HEK293 (cell line): ENCODE measurements at regions not wholly inside any gene's neighbourhood (a gene's known extent, or its start where the extent isn't known, plus 50 kb on each side); places are given as distances from the start of the nearest gene placed in this dataset.

Experiments
- CTCF ChIA-PET: fragments of 350-600 bp; formaldehyde crosslinking; extraction: SDS; loops from one replicate; lab custom pipeline; 2021; ENCODE audit warnings: antibody characterized with exemption; lab: Yijun Ruan, JAX
- POLR2A ChIA-PET: fragments of 300-600 bp; formaldehyde crosslinking; extraction: SDS; loops from one replicate; lab custom pipeline; 2020; ENCODE audit warnings: antibody characterized with exemption, inconsistent platforms; lab: Yijun Ruan, JAX
- H3K27ac ChIP-seq: fragments of 200-500 bp; sonication (Bioruptor generic); 2 replicates; pipeline ENCODE4 v1.5.1; 2014; ENCODE audit warnings: low read depth, low read length, control low read depth, inconsistent platforms; ENCODE audit errors: extremely low read depth
- H3K36me3 ChIP-seq, 2 experiments: fragments of 200-500 bp in 1 of 2; sonication (Bioruptor generic) in 1 of 2; 1 replicate in 1 of 2; 2 replicates in 1 of 2; pipeline ENCODE4 v1.5.1; 2014 to 2017; ENCODE audit warnings: inconsistent platforms in 2 of 2, low read length in 2 of 2; ENCODE audit not compliant: control insufficient read depth in 2 of 2, insufficient read depth in 1 of 2
- H3K4me1 ChIP-seq: fragments of 200-500 bp; sonication (Bioruptor generic); 2 replicates; pipeline ENCODE4 v1.5.1; 2014; ENCODE audit warnings: mild to moderate bottlenecking, low read length, inconsistent platforms; ENCODE audit not compliant: control insufficient read depth, insufficient read depth
- H3K4me3 ChIP-seq: 2 replicates; pipeline ENCODE4 v1.5.1; 2011; ENCODE audit warnings: low read depth, mild to moderate bottlenecking, control low read depth, low read length, moderate library complexity
- H3K9me3 ChIP-seq: fragments of 200-500 bp; sonication (Bioruptor generic); 2 replicates; pipeline ENCODE4 v1.5.1; 2014; ENCODE audit warnings: low read depth, low read length, inconsistent platforms; ENCODE audit not compliant: control insufficient read depth, insufficient read depth
- FEZF1 ChIP-seq: fragments of 450-650 bp; formaldehyde crosslinking; IDR thresholded peaks from 2 replicates; pipeline ENCODE4 v1.5.1; 2016; ENCODE audit warnings: missing biosample characterization, missing genetic modification characterization
- HOXA7 ChIP-seq: sonication (generic); formaldehyde crosslinking; IDR thresholded peaks from 2 replicates; pipeline ENCODE4 v1.8.1; 2022; ENCODE audit warnings: missing genetic modification reagents, borderline replicate concordance
- MEIS1 ChIP-seq: sonication (generic); formaldehyde crosslinking; IDR thresholded peaks from 2 replicates; pipeline ENCODE4 v1.8.1; 2022; ENCODE audit warnings: missing genetic modification reagents, mild to moderate bottlenecking, borderline replicate concordance
- PRDM6 ChIP-seq: fragments of 450-650 bp; formaldehyde crosslinking; IDR thresholded peaks from 2 replicates; pipeline ENCODE4 v1.5.1; 2017; ENCODE audit warnings: missing biosample characterization, missing genetic modification characterization
- SCRT2 ChIP-seq: fragments of 450-650 bp; formaldehyde crosslinking; IDR thresholded peaks from 2 replicates; pipeline ENCODE4 v1.5.1; 2016; ENCODE audit warnings: missing biosample characterization, missing genetic modification characterization
- SETDB1 ChIP-seq: IDR thresholded peaks from one replicate; pipeline ENCODE4 v1.6.1; 2017; ENCODE audit warnings: mild to moderate bottlenecking, low read length, moderate library complexity, mixed read lengths; ENCODE audit not compliant: insufficient read length
- ZBTB48 ChIP-seq: fragments of 450-650 bp; formaldehyde crosslinking; IDR thresholded peaks from 2 replicates; pipeline ENCODE4 v1.5.1; 2016; ENCODE audit warnings: missing biosample characterization, missing genetic modification characterization
- ZFHX2 ChIP-seq: fragments of 450-650 bp; formaldehyde crosslinking; conservative IDR thresholded peaks from 2 replicates; pipeline ENCODE4 v1.5.1; 2016; ENCODE audit warnings: missing biosample characterization, missing genetic modification characterization
- ZNF157 ChIP-seq: fragments of 450-650 bp; formaldehyde crosslinking; IDR thresholded peaks from 2 replicates; pipeline ENCODE4 v1.5.1; 2016; ENCODE audit warnings: missing biosample characterization, missing genetic modification characterization
- ZNF174 ChIP-seq: fragments of 450-650 bp; formaldehyde crosslinking; IDR thresholded peaks from 2 replicates; pipeline ENCODE4 v1.5.0; 2017; ENCODE audit warnings: missing biosample characterization, mild to moderate bottlenecking, missing genetic modification characterization
- ZNF2 ChIP-seq: fragments of 450-650 bp; formaldehyde crosslinking; IDR thresholded peaks from 2 replicates; pipeline ENCODE4 v1.5.1; 2016; ENCODE audit warnings: missing biosample characterization, missing genetic modification characterization
- ZNF24 ChIP-seq: fragments of 450-650 bp; formaldehyde crosslinking; IDR thresholded peaks from 2 replicates; pipeline ENCODE4 v1.5.1; 2016; ENCODE audit warnings: missing biosample characterization, missing genetic modification characterization
- ZNF335 ChIP-seq: fragments of 450-650 bp; formaldehyde crosslinking; conservative IDR thresholded peaks from 2 replicates; pipeline ENCODE4 v1.5.1; 2016; ENCODE audit warnings: missing biosample characterization, missing genetic modification characterization
- ZNF37A ChIP-seq: fragments of 450-650 bp; IDR thresholded peaks from 2 replicates; pipeline ENCODE4 v1.5.1; 2018; ENCODE audit warnings: missing biosample characterization, missing genetic modification characterization
- ZNF488 ChIP-seq: fragments of 450-650 bp; formaldehyde crosslinking; IDR thresholded peaks from 2 replicates; pipeline ENCODE4 v1.5.1; 2016; ENCODE audit warnings: missing biosample characterization, missing genetic modification characterization
- ZNF514 ChIP-seq: fragments of 450-650 bp; formaldehyde crosslinking; IDR thresholded peaks from 2 replicates; pipeline ENCODE4 v1.5.1; 2016; ENCODE audit warnings: missing biosample characterization, missing genetic modification characterization
- ZNF558 ChIP-seq: fragments of 450-650 bp; formaldehyde crosslinking; IDR thresholded peaks from 2 replicates; pipeline ENCODE4 v1.5.1; 2016; ENCODE audit warnings: missing biosample characterization, missing genetic modification characterization
- ZNF561 ChIP-seq: fragments of 450-650 bp; IDR thresholded peaks from 2 replicates; pipeline ENCODE4 v1.5.1; 2018; ENCODE audit warnings: missing biosample characterization, missing genetic modification characterization, borderline replicate concordance
- ZNF596 ChIP-seq: fragments of 450-650 bp; IDR thresholded peaks from 2 replicates; pipeline ENCODE4 v1.5.0; 2018; ENCODE audit warnings: missing biosample characterization, mild to moderate bottlenecking, missing genetic modification characterization, moderate library complexity
- ZNF624 ChIP-seq: fragments of 450-650 bp; formaldehyde crosslinking; IDR thresholded peaks from 2 replicates; pipeline ENCODE4 v1.5.1; 2017; ENCODE audit warnings: missing biosample characterization, missing genetic modification characterization
- ZNF626 ChIP-seq: fragments of 450-650 bp; sonication (Bioruptor Pico); formaldehyde crosslinking; IDR thresholded peaks from 2 replicates; pipeline ENCODE4 v1.5.1; 2018; ENCODE audit warnings: missing biosample characterization, missing genetic modification characterization, inconsistent platforms
- ZNF677 ChIP-seq: fragments of 450-650 bp; IDR thresholded peaks from 2 replicates; pipeline ENCODE4 v1.5.0; 2018; ENCODE audit warnings: missing biosample characterization, mild to moderate bottlenecking, missing genetic modification characterization, moderate library complexity
- ZNF830 ChIP-seq: fragments of 450-650 bp; IDR thresholded peaks from 2 replicates; pipeline ENCODE4 v1.5.0; 2018; ENCODE audit warnings: missing biosample characterization, missing genetic modification characterization, low read depth, mild to moderate bottlenecking, moderate library complexity
- ZXDB ChIP-seq: fragments of 450-650 bp; formaldehyde crosslinking; IDR thresholded peaks from 2 replicates; pipeline ENCODE4 v1.5.1; 2016; ENCODE audit warnings: missing biosample characterization, missing genetic modification characterization
- TF ChIP-seq, protein P1 (sequence below): fragments of 450-650 bp; formaldehyde crosslinking; IDR thresholded peaks from 2 replicates; pipeline ENCODE4 v1.5.1; 2017; ENCODE audit warnings: missing biosample characterization, mild to moderate bottlenecking, missing genetic modification characterization, moderate library complexity
- TF ChIP-seq, protein P2 (sequence below): fragments of 450-650 bp; formaldehyde crosslinking; IDR thresholded peaks from 2 replicates; pipeline ENCODE4 v1.5.1; 2016; ENCODE audit warnings: missing biosample characterization, missing genetic modification characterization
- TF ChIP-seq, protein P3 (sequence below): fragments of 450-650 bp; formaldehyde crosslinking; IDR thresholded peaks from 2 replicates; pipeline ENCODE4; 2016; ENCODE audit warnings: missing biosample characterization, missing genetic modification characterization

DNA sequence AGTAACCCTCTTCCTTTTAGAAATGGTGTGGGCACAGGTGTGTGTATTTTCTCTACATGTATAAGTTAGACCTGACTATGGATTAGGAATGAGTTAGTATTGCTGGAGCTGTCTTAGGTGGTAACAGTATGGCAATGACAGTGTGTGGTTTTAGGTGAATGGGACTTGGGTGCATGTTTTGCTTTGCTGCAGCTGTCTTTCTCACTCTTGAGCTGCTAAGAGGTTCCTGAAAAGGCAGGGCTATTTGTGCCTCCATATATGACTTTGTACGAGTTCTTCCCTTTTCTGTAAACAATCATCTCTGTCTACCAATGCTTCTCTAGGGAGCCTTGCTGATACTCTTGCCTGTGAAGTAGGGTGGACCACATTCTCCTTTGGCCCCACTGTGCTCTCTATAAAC, 234.8 kb upstream of the HHIP start (continued):
- TF ChIP-seq, protein P1, sequence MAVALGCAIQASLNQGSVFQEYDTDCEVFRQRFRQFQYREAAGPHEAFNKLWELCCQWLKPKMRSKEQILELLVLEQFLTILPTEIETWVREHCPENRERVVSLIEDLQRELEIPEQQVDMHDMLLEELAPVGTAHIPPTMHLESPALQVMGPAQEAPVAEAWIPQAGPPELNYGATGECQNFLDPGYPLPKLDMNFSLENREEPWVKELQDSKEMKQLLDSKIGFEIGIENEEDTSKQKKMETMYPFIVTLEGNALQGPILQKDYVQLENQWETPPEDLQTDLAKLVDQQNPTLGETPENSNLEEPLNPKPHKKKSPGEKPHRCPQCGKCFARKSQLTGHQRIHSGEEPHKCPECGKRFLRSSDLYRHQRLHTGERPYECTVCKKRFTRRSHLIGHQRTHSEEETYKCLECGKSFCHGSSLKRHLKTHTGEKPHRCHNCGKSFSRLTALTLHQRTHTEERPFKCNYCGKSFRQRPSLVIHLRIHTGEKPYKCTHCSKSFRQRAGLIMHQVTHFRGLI (tag by site-specific recombination), result no peak
- TF ChIP-seq ZNF558 (tag by site-specific recombination), result no peak
- TF ChIP-seq ZNF626 (tag by site-specific recombination), result no peak
- TF ChIP-seq ZBTB48 (tag by site-specific recombination), result no peak
- no peak for TF ChIP-seq ZFHX2 (tag by site-specific recombination)
- no peak for TF ChIP-seq ZNF596 (tag by site-specific recombination)
- no peak for TF ChIP-seq ZNF157 (tag by site-specific recombination)
- no peak for TF ChIP-seq ZNF830 (tag by site-specific recombination)
- TF ChIP-seq ZNF677 (tag by site-specific recombination), result no peak
- TF ChIP-seq ZNF488 (tag by site-specific recombination), result no peak
- TF ChIP-seq, all 188 proteins: peak for 0

- CTCF ChIA-PET, result no interaction called here
- H3K27ac ChIP-seq, result no peak overlapping the region
- no peaks in the 10 kb centered on the region for H3K9me3 ChIP-seq
- no peak overlapping the region for H3K4me3 ChIP-seq
- no peaks in the 10 kb centered on the region for H3K4me1 ChIP-seq
- POLR2A ChIA-PET, result no interaction called here
- no peaks in the 10 kb centered on the region for H3K36me3 ChIP-seq
- TF ChIP-seq ZNF174, result no peak
- no peak for TF ChIP-seq ZNF24 (tag by site-specific recombination)
- TF ChIP-seq ZNF2 (tag by site-specific recombination), result no peak
- no peak for TF ChIP-seq ZNF37A (tag by site-specific recombination)
- TF ChIP-seq, protein P2, sequence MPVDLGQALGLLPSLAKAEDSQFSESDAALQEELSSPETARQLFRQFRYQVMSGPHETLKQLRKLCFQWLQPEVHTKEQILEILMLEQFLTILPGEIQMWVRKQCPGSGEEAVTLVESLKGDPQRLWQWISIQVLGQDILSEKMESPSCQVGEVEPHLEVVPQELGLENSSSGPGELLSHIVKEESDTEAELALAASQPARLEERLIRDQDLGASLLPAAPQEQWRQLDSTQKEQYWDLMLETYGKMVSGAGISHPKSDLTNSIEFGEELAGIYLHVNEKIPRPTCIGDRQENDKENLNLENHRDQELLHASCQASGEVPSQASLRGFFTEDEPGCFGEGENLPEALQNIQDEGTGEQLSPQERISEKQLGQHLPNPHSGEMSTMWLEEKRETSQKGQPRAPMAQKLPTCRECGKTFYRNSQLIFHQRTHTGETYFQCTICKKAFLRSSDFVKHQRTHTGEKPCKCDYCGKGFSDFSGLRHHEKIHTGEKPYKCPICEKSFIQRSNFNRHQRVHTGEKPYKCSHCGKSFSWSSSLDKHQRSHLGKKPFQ (tag by site-specific recombination), result no peak
- TF ChIP-seq, protein P3, sequence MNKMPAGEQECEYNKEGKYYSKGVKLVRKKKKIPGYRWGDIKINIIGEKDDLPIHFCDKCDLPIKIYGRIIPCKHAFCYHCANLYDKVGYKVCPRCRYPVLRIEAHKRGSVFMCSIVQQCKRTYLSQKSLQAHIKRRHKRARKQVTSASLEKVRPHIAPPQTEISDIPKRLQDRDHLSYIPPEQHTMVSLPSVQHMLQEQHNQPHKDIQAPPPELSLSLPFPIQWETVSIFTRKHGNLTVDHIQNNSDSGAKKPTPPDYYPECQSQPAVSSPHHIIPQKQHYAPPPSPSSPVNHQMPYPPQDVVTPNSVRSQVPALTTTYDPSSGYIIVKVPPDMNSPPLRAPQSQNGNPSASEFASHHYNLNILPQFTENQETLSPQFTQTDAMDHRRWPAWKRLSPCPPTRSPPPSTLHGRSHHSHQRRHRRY (tag by site-specific recombination), result no peak
- no peak for TF ChIP-seq HOXA7
- no peak for TF ChIP-seq ZNF561 (tag by site-specific recombination)
- no peak for TF ChIP-seq ZNF624 (tag by site-specific recombination)
- no peak for TF ChIP-seq ZNF335 (tag by site-specific recombination)
- no peak for TF ChIP-seq FEZF1
- TF ChIP-seq MEIS1, result no peak
- TF ChIP-seq PRDM6 (tag by site-specific recombination), result no peak
- TF ChIP-seq SCRT2 (tag by site-specific recombination), result no peak
- no peak for TF ChIP-seq ZXDB (tag by site-specific recombination)
- TF ChIP-seq ZNF514, result no peak
- no peak for TF ChIP-seq SETDB1
- TF ChIP-seq, all 188 proteins: peak for 0
Measured at GRCh38 chr4:144411700-144412099, 234.3 kb upstream of the HHIP start.
